SH-SY5Y (cell line): ENCODE measurements at regions not wholly inside any gene's neighbourhood (a gene's known extent, or its start where the extent isn't known, plus 50 kb on each side); places are given as distances from the start of the nearest gene placed in this dataset.

Source experiments
- GATA2 ChIP-seq: IDR thresholded peaks from 2 replicates; pipeline ENCODE4 v1.6.1; 2011; ENCODE audit warnings: mild to moderate bottlenecking, low read depth, low read length
- GATA3 ChIP-seq: IDR thresholded peaks from 2 replicates; pipeline ENCODE4 v1.6.1; 2011; ENCODE audit warnings: low read depth, mild to moderate bottlenecking, low read length, moderate library complexity

DNA sequence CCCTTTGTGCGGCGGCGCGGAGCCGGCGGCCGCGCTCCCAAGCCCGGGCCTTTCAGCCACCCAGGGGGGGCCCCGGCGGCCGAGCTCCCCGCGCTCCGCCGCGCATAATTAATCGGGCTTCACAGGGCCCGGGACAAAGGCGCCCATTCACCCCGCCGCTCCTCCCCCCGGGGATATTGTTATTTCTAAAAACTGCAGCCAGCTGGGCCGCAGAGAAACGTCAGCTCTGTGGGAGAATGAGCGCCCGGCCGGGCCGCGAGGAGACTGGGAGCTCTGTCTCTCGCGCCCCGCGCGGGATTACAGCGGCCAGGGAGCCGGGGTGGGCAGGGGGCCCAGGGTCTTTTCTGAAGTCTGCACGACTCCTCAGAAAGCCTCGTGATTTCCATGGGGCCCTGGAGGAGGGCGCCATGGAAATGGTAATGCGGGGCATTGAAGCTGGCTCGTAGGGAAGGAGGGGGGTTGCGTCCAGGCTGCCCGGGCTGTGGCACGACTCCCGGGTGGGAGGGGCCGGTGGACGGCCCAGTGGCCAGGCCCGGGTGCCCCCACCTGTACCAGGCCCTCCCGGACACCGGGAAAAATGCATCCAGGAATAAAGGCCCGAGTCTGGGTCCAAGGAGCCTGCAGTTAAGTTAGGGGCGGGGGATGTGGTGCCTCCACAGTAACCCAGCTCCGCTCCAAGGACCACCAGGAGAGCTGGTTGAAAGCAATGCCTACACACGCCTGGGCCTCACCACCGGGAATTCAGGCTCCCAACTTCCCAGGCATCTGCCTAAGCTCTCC is 125.3 kb downstream of the ZFP36L2 start:
- no peak for TF ChIP-seq GATA3
- TF ChIP-seq GATA2 = no peak
